Right lung (tissue), 2 donors: ENCODE measurements at regions not wholly inside any gene's neighbourhood (a gene's known extent, or its start where the extent isn't known, plus 50 kb on each side); places are given as distances from the start of the nearest gene placed in this dataset.
A peak's percentile ranks its signal among the peaks of the same experiment; 100 is the strongest.

Experiments
- DNase-seq, 2 donors: peaks; one replicate each; pipeline ENCODE4 v3.0.0-alpha.2; 2013

- peak in 1 of 2 donors; percentile 25 for DNase-seq
These were observed 130.3 kb upstream of the SERP2 start for GRCh38 chr13:44243198-44243857.

GRCh38 chr13:44244288-44244687 is 129.3 kb upstream of the SERP2 start:
- no peak for DNase-seq

- no peak for DNase-seq
These were observed 124.2 kb upstream of the SERP2 start for GRCh38 chr13:44249431-44249836.

- no peak for DNase-seq
These were observed 120.7 kb upstream of the SERP2 start for GRCh38 chr13:44252938-44253337.

GRCh38 chr13:44255771-44256364 is 117.8 kb upstream of the SERP2 start:
- DNase-seq = no peak

- no peak for DNase-seq
These were observed 115.8 kb upstream of the SERP2 start for GRCh38 chr13:44257796-44258195.

- DNase-seq = no peak
These were observed 114.3 kb upstream of the SERP2 start for GRCh38 chr13:44259045-44260027.

- no peak for DNase-seq
These were observed 113.3 kb upstream of the SERP2 start for GRCh38 chr13:44260336-44260735.

- no peak for DNase-seq
These were observed 109.6 kb upstream of the SERP2 start for GRCh38 chr13:44263751-44264620.

GRCh38 chr13:44266305-44266704 is 107.3 kb upstream of the SERP2 start:
- no peak for DNase-seq

GRCh38 chr13:44266772-44267171 is 106.9 kb upstream of the SERP2 start:
- no peak for DNase-seq

GRCh38 chr13:44267203-44267602 is 106.4 kb upstream of the SERP2 start:
- no peak for DNase-seq

GRCh38 chr13:44267980-44268379 is 105.6 kb upstream of the SERP2 start:
- no peak for DNase-seq

GRCh38 chr13:44268980-44269379 is 104.6 kb upstream of the SERP2 start:
- DNase-seq = no peak

- DNase-seq = no peak
These were observed 103.5 kb upstream of the SERP2 start for GRCh38 chr13:44270150-44270549.

- DNase-seq = no peak
These were observed 102.6 kb upstream of the SERP2 start for GRCh38 chr13:44271031-44271455.

- DNase-seq = no peak
These were observed 102.2 kb upstream of the SERP2 start for GRCh38 chr13:44271473-44271872.

GRCh38 chr13:44271915-44272341 is 101.7 kb upstream of the SERP2 start:
- DNase-seq = no peak

GRCh38 chr13:44272692-44273091 is 100.9 kb upstream of the SERP2 start:
- DNase-seq = no peak

GRCh38 chr13:44273216-44273615 is 100.4 kb upstream of the SERP2 start:
- no peak for DNase-seq

- DNase-seq = peak; percentile 29 to 38
These were observed 99.4 kb upstream of the SERP2 start for GRCh38 chr13:44273991-44274770.
